ENCODE measurements at regions not wholly inside any gene's neighbourhood (a gene's known extent, or its start where the extent isn't known, plus 50 kb on each side); places are given as distances from the start of the nearest gene placed in this dataset.

DNA sequence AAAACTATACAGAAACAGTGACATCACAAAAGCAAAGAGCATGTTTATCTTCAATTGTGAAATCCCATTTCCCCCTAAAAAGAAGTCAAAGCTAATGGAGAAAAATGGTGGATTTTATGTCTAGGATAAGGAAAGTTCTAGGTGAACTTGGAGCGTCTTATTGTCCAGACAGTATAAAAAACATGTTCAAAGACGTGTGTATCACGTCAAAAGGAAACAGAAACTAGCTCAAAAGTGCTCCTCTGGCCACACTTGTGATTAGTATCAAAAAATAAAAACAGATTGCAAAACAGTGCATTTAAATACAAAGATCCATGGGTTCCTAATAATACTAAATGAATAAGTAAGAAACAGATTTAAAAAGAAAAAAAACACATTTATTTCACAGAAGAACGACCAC lies 568.9 kb downstream of the ANXA1 start:
- DNase-seq (no peak), ATAC-seq (ENCODE audit: poor library complexity) (no peak)
- intact Hi-C loops (cut with DNase I, micrococcal nuclease), result no loop called here
- TF ChIP-seq, protein P1, sequence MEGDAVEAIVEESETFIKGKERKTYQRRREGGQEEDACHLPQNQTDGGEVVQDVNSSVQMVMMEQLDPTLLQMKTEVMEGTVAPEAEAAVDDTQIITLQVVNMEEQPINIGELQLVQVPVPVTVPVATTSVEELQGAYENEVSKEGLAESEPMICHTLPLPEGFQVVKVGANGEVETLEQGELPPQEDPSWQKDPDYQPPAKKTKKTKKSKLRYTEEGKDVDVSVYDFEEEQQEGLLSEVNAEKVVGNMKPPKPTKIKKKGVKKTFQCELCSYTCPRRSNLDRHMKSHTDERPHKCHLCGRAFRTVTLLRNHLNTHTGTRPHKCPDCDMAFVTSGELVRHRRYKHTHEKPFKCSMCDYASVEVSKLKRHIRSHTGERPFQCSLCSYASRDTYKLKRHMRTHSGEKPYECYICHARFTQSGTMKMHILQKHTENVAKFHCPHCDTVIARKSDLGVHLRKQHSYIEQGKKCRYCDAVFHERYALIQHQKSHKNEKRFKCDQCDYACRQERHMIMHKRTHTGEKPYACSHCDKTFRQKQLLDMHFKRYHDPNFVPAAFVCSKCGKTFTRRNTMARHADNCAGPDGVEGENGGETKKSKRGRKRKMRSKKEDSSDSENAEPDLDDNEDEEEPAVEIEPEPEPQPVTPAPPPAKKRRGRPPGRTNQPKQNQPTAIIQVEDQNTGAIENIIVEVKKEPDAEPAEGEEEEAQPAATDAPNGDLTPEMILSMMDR (IDR thresholded peaks at IDR 0.05), result no peak
- Mint-ChIP-seq H3K27me3 (no peaks in the 10 kb centered on the region), H3K4me3 (no peak overlapping the region), H3K9me3 (peaks cover 3% of the 10 kb centered on the region), H3K36me3 (ENCODE audit: low read depth) (no peaks in the 10 kb centered on the region), H3K27ac (no peak overlapping the region), H3K4me1 (ENCODE audit: low read depth) (no peaks in the 10 kb centered on the region)
- Histone ChIP-seq H3K36me3 (ENCODE audit: insufficient read depth, low read length) (no peaks in the 10 kb centered on the region), H3K4me3 (ENCODE audit: low read length) (no peak overlapping the region), H3K27me3 (ENCODE audit: control insufficient read depth in 1 of 2, insufficient read depth in 2 of 2, low read length in 2 of 2) (no peaks in the 10 kb centered on the region), H3K9me3 (ENCODE audit: control insufficient read depth in 1 of 2, insufficient read depth in 1 of 2, low read length in 2 of 2) (peaks cover 0 to 3% of the 10 kb centered on the region in 2 experiments), H3K4me1 (ENCODE audit: insufficient read depth, low read length) (no peaks in the 10 kb centered on the region), H3K27ac (ENCODE audit: low read depth in 1 of 2, low read length in 2 of 2) (no peak overlapping the region)
- ChIA-PET CTCF (no interaction called here), POLR2A (no interaction called here)

DNA sequence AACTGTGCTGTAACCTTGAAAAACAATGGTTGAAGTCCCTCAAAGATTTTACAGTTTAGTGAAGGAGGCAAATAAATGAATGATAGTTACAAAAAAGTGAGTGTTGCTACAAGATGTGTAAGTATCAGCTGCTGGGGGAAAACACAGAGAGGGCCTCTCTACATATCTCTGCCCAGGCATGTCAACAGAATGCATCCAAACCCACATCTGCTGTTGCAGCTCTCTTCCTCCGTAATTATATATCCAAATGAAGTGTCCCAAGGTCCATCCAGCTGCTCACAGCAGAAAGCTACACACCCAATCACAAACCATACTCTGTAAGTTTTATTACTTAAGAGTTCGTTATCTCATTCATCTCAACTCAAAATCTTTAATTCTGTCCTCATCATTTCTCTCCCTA lies 584.6 kb downstream of the ANXA1 start:
- peaks cover 6% of the 10 kb centered on the region for H3K9me3 Mint-ChIP-seq
- intact Hi-C loops (cut with DNase I, micrococcal nuclease), result no loop called here
- ATAC-seq (ENCODE audit: poor library complexity), result no peak
- no peaks in the 10 kb centered on the region for H3K27me3 Mint-ChIP-seq
- H3K4me1 ChIP-seq (ENCODE audit: insufficient read depth, low read length), result no peaks in the 10 kb centered on the region
- H3K27ac Mint-ChIP-seq, result no peak overlapping the region
- H3K4me1 Mint-ChIP-seq (ENCODE audit: low read depth), result no peaks in the 10 kb centered on the region
- H3K36me3 ChIP-seq (ENCODE audit: insufficient read depth, low read length), result no peaks in the 10 kb centered on the region
- no peaks in the 10 kb centered on the region for H3K9me3 ChIP-seq (ENCODE audit: control insufficient read depth in 1 of 2, insufficient read depth in 1 of 2, low read length in 2 of 2)
- no peak overlapping the region for H3K27ac ChIP-seq (ENCODE audit: low read depth in 1 of 2, low read length in 2 of 2)
- no peak for DNase-seq
- ChIA-PET CTCF (no interaction called here), POLR2A (no interaction called here)
- H3K36me3 Mint-ChIP-seq (ENCODE audit: low read depth), result no peaks in the 10 kb centered on the region
- H3K4me3 ChIP-seq (ENCODE audit: low read length), result no peak overlapping the region
- no peaks in the 10 kb centered on the region for H3K27me3 ChIP-seq (ENCODE audit: control insufficient read depth in 1 of 2, insufficient read depth in 2 of 2, low read length in 2 of 2)
- H3K4me3 Mint-ChIP-seq, result no peak overlapping the region
- TF ChIP-seq, protein P1 (IDR thresholded peaks at IDR 0.05), result no peak

DNA sequence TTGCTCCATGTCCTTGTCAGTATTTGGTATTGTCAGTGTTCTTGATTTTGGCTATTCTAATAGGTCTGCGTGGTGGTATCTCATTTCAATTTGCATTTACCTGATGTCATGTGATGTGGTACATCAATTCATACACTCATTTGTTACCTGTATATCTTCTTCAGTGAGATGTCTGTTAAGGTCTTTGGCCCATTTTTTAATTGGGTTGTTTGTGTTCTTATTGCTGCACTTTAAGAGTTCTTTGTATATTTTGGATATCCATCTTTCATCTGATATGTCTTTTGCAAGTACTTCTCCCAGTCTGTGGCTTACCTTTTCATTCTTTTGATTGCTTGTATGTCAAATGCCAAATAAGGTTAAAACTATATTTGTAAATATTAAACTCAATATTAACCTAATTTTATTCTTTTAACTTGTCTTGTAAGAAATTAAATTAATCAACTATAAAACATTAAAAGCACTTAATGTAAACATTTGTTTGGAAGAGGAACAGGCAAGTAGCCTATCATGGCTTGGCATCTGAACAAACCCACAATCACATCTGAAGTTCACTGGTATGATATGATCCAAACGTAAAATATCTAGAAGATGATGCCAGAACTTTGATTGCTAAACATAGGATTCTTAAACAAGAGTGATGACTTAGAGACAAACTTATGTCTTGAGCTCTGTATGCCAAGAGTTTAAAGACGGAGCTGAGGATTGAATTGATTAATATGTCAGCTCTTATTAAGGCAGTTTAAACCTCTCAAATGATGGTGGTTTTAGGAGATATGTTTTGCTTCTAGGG lies 587.3 kb downstream of the ANXA1 start:
- H3K27me3 Mint-ChIP-seq, result no peaks in the 10 kb centered on the region
- no peak overlapping the region for H3K4me3 ChIP-seq (ENCODE audit: low read length)
- intact Hi-C loops (cut with DNase I, micrococcal nuclease), result no loop called here
- H3K9me3 Mint-ChIP-seq, result peaks cover 9% of the 10 kb centered on the region
- no peaks in the 10 kb centered on the region for H3K36me3 ChIP-seq (ENCODE audit: insufficient read depth, low read length)
- H3K27ac Mint-ChIP-seq, result no peak overlapping the region
- no peak for DNase-seq
- no peak for ATAC-seq (ENCODE audit: poor library complexity)
- no peaks in the 10 kb centered on the region for H3K36me3 Mint-ChIP-seq (ENCODE audit: low read depth)
- H3K27ac ChIP-seq (ENCODE audit: low read depth in 1 of 2, low read length in 2 of 2), result no peak overlapping the region
- ChIA-PET CTCF (no interaction called here), POLR2A (interaction anchor here (0.7 kb wide), 1 partner anchor 22 kb away, joined by 3 read pairs; no protein-coding TSS in a partner anchor)
- H3K4me3 Mint-ChIP-seq, result no peak overlapping the region
- H3K27me3 ChIP-seq (ENCODE audit: control insufficient read depth in 1 of 2, insufficient read depth in 2 of 2, low read length in 2 of 2), result no peaks in the 10 kb centered on the region
- no peaks in the 10 kb centered on the region for H3K9me3 ChIP-seq (ENCODE audit: control insufficient read depth in 1 of 2, insufficient read depth in 1 of 2, low read length in 2 of 2)
- TF ChIP-seq, protein P1 (IDR thresholded peaks at IDR 0.05), result no peak
- H3K4me1 Mint-ChIP-seq (ENCODE audit: low read depth), result no peaks in the 10 kb centered on the region
- H3K4me1 ChIP-seq (ENCODE audit: insufficient read depth, low read length), result no peaks in the 10 kb centered on the region

Measured in CD4-positive, alpha-beta T cell (primary cell).